NCI-H1694 (cell line): ENCODE measurements at regions not wholly inside any gene's neighbourhood (a gene's known extent, or its start where the extent isn't known, plus 50 kb on each side); places are given as distances from the start of the nearest gene placed in this dataset.

Experiments
- DNase-seq: peaks from one replicate; lab custom pipeline; 2025; lab: John Stamatoyannopoulos, UW

- DNase-seq = no peak
Measured at GRCh38 chr15:96102631-96103030, 227.9 kb upstream of the NR2F2 start.

DNA sequence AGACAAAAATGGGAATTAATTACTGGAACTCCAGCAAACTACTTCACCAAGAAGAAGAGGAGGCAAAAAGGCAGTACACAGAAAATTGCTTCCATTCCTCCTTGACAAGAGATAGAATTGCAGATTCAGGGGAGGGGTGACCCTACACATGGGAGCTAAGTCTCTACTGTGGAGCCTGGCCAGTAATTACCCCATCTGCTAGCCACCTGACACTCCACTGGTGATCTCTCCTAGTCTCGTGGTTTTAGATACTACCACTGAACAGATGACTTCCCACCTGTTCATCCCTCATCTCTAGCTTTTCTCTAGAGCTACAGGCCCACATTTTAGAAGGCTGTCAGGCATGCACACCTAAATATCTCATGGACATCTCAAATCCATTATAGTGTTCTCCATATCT, 224.3 kb upstream of the NR2F2 start:
- DNase-seq = no peak

GRCh38 chr15:96106628-96107027, 223.9 kb upstream of the NR2F2 start:
- no peak for DNase-seq

DNA sequence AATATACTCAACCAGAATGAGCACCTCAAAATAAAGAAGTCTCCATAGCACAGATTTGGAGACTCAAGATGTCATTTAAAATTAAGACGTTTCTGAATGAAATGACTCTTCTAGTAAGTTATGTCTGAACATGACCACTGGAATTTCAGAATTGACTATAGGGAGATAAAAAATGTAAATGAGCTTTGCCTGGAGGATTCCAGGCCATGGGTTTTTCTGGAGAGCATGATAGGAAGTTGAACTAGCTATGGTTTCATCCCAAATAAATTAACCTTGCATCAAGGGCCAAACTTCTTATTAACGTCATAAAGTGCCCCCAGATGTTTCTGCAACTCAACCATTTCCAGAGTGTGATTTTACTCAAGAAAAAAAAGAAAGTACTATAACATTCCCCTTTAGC, 222.6 kb upstream of the NR2F2 start:
- DNase-seq = no peak

DNA sequence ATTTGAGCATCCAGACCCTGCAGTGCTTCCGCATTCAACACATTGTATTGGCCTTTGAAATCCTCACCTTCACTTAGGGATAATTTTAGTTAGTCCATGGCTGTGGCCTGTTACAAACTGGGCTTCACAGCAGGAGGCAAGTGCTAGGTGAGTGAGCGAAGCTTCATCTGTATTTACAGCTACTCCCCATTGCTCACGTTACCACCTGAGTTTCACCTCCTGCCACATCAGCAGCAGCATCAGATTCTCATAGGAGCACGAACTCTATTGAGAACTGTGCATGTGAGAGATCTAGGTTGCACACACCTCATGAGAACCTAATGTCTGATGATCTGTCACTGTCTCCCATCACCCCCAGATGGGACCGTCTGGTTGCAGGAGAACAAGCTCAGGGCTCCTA, 222.1 kb upstream of the NR2F2 start:
- no peak for DNase-seq

GRCh38 chr15:96109820-96110219, 220.7 kb upstream of the NR2F2 start:
- no peak for DNase-seq

- no peak for DNase-seq
Measured at GRCh38 chr15:96112018-96112417, 218.5 kb upstream of the NR2F2 start.

DNA sequence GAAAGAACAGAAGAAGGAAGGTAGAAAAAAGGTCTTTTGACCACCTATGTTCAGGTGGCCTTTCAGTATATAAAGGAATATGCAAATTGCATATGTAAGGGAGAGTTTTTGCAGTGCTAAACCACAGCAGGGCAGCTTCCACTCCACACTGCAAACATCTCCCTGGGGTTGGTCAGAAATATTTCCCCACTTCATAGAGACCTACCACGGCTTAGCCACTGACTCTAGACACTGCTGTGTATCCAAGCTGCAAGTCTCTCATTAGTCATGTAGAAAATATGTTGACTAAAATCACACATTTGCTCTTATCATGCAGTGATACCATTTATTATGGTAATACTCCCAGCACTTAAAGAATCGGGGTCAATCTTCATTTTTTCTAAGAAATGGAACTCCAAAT, 214.9 kb upstream of the NR2F2 start:
- DNase-seq = no peak

DNA sequence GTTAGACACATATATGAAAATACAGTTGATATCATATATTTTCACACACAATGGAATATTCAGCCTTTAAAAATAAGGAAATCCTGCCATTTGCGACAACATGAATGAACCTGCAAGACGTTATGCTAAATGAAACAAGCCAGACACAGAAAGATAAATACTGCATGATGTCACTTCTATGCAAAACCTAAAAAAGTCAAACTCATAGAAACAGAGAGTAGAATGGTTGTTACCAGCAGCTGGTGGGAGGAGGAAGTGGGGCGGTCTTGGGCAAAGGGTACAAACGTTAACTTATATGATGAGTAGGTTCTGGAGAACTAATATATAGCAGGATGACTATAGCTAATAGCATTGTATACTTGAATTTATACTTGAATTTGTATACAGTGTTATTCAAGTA, 213.2 kb upstream of the NR2F2 start:
- DNase-seq = no peak

DNA sequence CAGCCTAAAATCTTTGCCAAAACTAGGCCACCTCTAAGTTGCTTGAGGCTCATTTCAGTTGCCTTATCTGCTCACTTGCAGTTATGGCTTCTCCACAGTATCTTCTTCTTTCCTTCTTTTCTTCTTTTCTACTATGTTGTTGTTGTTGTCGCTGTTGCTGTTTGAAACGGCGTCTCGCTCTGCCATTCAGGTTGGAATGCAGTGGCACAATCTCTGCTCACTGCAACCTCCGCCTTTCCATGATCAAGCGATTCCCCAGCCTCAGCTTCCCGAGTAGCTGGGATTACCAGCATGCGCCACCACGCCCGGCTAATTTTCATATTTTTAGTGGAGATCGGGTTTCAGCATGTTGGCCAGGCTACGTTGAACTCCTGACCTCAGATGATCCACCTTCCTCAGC, 210.8 kb upstream of the NR2F2 start:
- no peak for DNase-seq

- DNase-seq = no peak
Measured at GRCh38 chr15:96121086-96121920, 209.2 kb upstream of the NR2F2 start.

DNA sequence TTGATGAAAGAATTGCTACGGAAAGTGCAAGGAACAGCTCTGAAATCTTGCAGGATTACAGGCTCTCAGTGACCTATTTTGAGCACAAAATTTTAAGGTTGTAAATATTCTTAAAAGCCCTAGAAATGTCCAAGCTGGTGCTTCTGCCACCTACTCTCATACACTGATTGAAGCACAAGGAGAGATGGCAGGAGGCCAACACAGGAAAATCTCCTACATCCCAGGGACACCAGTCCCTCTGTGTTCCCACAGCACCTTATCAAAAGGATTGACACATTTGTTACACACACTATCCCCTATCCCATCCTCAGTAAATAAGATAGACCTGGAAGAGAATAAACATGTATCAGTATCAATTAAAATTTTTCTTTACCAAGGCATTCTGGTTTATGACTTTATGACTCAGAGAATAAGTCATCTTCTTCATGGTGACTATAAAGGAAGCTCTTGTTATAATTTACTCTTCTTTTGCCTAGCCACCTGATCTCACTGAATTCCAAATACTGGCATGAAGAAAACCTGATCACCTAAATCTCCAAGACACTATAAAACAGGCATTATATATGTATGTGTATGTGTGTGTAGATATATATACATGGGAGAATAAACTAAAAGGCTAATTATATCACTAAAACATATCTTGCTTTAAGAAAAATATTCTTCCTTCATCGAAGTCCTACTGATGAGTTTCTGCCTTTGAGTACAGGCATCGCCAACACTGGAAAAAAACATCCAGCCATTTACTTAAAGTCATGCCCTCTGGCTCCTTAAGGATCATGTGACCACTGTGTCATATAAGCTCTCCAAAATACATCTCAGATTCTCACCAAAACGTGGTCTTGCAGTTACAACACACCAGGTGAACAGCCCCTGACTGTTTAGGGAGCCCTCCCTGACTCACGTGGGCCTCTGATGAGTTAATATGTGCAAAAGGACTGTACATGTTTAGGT, 208.1 kb upstream of the NR2F2 start:
- no peak for DNase-seq

- DNase-seq = no peak
Measured at GRCh38 chr15:96123028-96123400, 207.5 kb upstream of the NR2F2 start.

- no peak for DNase-seq
Measured at GRCh38 chr15:96123630-96124187, 206.8 kb upstream of the NR2F2 start.

DNA sequence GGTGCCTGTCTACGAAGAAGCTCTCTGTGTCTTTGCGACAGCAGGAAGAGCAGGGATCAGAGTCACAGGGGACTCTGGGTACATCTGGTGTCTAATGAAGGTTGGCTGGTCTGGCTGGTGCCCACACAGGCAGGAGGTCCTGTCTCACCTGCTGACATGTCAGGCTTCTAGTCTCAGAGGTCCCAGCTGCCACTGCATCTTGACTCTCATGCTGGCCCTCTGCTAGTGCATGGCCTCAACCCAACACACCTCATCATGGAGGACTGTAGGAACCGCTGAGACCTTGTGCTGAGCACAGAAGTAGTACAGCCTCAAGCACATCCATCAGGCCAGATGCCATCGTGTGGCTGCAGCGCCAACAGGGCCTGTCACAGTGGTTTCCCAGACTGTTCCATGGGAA, 206.1 kb upstream of the NR2F2 start:
- no peak for DNase-seq

- DNase-seq = no peak
Measured at GRCh38 chr15:96125721-96126415, 204.6 kb upstream of the NR2F2 start.

GRCh38 chr15:96126859-96127258, 203.6 kb upstream of the NR2F2 start:
- DNase-seq = no peak

- no peak for DNase-seq
Measured at GRCh38 chr15:96130734-96131133, 199.8 kb upstream of the NR2F2 start.

- no peak for DNase-seq
Measured at GRCh38 chr15:96132126-96132525, 198.4 kb upstream of the NR2F2 start.

DNA sequence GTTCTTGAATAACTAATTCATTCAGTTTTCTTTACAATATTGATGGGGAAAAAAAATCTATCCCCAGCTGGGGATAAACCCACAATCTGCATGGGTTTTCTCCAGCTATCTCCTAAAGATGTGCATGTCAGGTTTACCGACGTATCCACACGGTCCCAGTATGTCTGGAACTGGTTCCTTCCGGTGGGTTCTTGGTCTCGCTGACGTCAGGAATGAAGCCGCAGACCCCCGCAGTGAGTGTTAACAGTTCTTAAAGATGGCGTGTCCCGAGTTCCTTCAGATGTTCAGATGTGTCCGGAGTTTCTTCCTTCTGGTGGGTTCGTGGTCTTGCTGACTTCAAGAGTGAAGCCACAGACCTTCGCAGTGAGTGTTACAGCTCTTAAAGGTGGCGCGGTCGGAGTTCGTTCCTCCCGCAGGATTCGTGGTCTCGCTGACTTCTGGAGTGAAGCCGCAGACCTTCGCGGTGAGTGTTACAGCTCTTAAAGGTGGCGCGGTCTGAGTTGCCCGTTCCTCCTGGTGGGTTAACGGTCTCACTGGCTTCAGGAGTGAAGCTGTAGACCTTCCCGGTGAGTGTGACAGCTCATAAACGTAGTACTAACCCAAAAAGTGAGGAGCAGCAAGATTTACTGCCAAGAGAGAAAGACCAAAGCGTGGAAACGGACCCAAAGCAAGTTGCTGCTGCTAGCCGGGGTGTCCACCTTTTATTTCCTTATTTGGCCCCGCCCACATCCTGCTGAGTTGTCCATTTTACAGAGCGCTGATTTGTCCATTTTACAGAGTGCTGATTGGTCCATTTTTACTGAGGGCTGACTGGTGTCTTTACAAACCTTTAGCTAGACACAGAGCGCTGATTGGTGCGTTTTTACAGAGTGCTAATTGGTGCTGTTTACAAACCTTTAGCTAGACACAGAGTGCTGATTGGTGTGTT, 195.1 kb upstream of the NR2F2 start:
- DNase-seq = no peak

- DNase-seq = no peak
Measured at GRCh38 chr15:96138985-96139384, 191.5 kb upstream of the NR2F2 start.
